HG02571 (cell line): ENCODE measurements at regions not wholly inside any gene's neighbourhood (a gene's known extent, or its start where the extent isn't known, plus 50 kb on each side); places are given as distances from the start of the nearest gene placed in this dataset.
"Not testable (repeated sequence)": the region's sequence is repeated elsewhere in the genome, so short reads cannot be mapped to it uniquely, and the experiment has no call there.

ENCODE experiments used
- ATAC-seq: cut with Tn5 transposase; IDR thresholded peaks from one replicate; pipeline ENCODE4 v1.9.1; 2021; ENCODE audit warnings: mild to moderate bottlenecking, moderate library complexity; ENCODE audit not compliant: unreplicated experiment

DNA sequence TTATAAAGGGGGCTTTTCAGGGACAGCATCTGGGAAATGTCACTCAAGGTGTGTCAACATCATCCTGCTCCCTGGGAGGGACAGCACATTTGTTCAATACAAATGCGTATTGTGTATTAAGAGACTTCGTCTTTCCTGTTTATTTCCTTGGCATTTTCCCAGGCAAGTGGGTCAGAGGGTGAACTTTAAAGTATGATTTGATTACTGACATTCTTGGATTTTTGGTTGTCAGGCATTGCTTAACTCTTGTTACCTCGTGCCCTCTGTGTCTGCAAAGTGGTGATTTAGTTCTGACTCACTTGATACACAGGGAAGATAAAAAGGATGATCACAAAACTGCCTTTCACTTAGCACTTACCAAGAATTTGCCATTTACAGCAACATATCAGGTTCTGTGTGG, 292.7 kb downstream of the SUCLA2 start:
- no peak for ATAC-seq

DNA sequence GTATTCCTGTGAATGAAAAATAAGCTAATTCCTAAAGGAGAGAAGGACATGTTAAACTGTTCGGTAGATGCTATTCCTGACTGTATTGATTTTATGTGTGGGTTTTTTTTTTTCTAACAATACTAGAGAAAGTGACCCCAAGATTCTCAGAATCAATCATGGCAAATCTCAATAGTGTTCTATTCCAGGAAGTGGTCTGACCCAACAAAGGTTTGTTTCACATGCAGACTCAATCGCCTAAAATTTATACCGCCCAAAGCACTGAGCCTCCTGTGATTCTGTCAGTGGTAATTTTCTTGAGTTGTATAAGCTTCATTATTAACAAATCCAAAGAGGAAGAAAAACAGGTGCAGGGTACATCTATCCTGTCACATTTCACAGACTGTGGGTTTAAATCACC, 293.7 kb downstream of the SUCLA2 start:
- ATAC-seq = no peak

DNA sequence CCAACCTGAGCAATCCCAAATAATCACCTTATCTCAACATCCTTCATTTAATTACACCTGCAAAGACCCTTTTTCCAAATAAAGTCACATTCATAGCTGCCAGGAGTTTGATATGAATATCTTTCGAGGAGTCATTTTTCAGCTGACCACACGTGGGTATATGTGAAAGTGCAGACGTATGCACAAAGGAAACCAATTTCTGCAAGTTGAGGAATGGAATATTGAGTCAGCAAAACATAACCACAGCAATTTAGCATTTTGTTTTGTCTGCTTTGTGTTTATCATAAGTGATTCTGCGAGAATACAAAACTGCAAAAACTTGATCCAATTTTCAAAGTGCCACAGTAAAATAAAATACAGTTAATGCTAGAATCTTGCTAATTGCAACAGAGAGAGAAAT, 295.9 kb downstream of the SUCLA2 start:
- ATAC-seq = no peak

GRCh38 chr13:47696674-47697073, 304.4 kb downstream of the SUCLA2 start:
- no peak for ATAC-seq

DNA sequence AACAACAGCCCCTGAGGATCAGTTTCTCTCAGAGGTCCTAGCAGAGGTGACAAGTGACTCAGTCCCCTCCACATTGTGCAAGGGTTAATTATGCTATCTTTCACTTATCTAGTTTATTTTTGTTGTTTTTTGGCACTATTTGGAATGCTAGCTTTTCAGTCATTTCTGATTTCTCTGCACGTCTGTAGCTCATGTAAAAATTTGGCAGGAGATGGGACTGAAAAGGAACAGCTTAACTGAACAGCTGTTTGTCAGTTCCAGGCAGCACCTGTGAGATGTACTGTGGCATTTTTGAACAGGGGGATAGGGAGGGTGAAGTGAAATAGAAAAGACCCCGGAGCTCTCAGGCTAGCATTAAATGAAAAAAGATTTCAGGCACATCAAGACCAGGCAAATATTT, 313.5 kb downstream of the SUCLA2 start:
- no peak for ATAC-seq

DNA sequence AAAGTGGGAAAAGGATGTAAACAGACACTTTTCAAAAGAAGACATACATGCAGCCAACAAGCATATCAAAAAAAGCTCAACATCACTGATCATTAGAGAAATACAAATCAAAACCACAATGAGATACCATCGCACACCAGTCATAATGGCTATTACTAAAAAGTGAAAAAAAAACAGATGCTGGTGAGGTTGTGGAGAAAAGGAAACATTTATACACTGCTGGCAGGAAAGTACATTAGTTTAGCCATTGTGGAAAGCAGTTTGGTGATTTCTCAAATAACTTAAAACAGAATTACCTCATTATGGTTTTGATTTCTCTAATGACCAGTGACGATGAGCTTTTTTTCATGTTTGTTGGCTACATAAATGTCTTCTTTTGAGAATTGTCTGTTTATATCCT, 315.9 kb downstream of the SUCLA2 start:
- ATAC-seq = not testable (repeated sequence)

GRCh38 chr13:47680748-47681147, 320.3 kb downstream of the SUCLA2 start:
- ATAC-seq = no peak

DNA sequence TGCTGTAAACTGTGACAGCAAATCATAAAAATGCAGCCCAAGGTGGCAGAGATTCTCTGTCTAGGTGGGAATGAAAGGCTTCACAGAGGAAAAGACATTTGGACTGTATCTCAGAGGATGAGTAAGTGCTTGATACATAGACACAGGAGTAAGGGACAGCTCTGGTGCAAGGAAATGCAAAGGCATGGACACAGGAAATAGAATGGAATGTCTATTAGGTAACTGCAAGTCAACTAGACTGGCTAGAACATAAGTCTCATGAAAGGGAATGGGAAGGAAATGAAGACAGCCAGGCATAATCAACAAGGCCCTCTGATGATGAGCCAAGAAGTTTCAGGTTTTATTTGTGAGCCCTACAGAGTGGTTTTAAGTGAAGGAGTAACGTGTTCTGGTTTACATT, 321.7 kb downstream of the SUCLA2 start:
- ATAC-seq = no peak

- no peak for ATAC-seq
Measured at GRCh38 chr13:47678201-47678968, 322.7 kb downstream of the SUCLA2 start.

- ATAC-seq = no peak
Measured at GRCh38 chr13:47675871-47676270, 325.2 kb downstream of the SUCLA2 start.

GRCh38 chr13:47673009-47673850, 327.8 kb downstream of the SUCLA2 start:
- no peak for ATAC-seq

DNA sequence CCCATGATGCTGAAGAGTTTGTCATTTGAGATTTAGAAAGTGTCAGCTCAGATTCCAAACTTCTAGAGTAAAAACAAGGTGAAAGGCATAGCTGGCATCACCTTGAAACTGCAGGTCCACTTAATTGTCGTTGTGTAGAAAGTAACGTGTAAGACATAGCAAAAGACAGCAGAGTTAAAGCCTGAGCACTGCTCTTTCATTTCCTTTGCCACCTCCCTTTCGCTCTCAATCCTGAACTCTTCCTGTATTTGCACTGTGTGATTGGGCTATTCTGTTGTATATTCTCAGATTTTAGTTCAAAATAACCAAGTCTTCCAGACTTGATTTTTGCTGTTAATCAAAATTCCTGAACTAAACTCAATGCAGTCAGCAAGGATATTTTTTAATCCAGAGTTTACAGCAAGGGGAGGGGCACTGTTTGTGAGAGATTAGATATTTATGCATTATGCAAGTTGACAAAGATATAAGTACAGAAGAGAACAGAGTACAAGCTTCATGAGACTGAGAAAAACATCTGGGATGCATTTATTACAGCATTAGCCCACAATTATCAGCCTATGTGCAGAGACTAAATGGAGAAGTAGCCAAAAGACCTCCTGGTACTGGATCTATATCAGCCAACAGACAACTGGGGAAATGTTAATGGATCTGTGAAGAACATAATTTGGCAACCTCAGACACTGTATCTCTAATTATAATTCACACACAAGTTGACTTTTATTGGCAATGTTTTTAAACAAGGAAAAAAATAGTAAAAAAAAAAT, 328.6 kb downstream of the SUCLA2 start:
- no peak for ATAC-seq

DNA sequence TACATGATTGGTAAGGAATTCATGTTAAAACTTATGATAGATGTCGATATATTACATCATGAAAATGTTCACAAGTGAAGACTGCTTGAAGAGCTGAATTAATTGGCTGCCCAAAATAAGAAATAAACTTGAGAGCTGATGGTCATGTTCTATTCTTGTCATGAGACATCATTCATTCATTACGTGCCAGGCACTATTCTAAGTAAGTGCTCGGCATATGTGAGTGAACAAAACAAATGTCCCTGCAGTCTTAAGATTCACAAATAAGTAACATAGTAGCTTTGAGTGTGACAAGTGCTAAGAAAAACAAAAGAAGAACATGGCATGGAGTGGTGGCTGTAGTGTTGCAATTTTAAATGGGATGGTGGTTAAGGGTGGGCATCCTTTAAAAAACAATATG, 329.3 kb downstream of the SUCLA2 start:
- no peak for ATAC-seq

GRCh38 chr13:47665043-47665442, 336.0 kb downstream of the SUCLA2 start:
- ATAC-seq = no peak

- ATAC-seq = no peak
Measured at GRCh38 chr13:47661076-47661475, 340.0 kb downstream of the SUCLA2 start.

DNA sequence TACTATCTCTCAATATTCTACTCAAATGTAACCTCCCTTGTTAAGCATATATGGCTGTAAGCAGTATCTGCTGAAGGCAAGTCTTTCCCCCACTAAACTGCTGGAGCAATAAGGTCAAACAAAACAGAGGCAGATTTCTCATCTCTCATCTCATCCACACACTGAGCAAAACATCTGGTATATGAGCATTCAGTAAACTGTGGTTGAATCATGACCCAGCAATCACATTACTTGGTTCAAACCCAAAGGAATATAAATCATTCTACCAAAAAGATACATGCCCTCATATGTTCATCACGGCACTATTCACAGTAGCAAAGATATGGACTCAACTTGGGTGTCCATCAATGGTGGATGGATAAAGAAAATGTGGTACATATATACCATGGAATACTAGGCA, 344.4 kb downstream of the SUCLA2 start:
- no peak for ATAC-seq

DNA sequence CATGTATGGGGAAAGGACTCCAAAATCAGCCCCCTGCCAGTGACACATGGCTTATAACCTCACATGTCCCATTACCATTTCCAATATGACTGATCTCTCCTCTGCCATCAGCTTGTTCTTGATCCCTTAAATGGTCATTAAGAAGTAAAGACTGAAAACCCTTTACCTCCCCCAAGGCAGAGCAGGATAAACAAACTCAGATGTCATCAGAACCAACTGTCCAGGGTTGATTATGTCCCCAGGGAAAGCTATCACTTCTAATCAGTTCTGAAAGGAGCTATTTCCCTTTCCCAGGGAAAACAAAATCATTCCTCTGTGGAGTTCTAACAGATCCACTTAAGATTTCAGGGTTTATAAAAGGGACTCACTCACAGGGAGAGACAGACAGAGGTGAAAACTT, 350.9 kb downstream of the SUCLA2 start:
- ATAC-seq = no peak

- no peak for ATAC-seq
Measured at GRCh38 chr13:47647001-47647400, 354.1 kb downstream of the SUCLA2 start.

- no peak for ATAC-seq
Measured at GRCh38 chr13:47646298-47646697, 354.8 kb downstream of the SUCLA2 start.

- no peak for ATAC-seq
Measured at GRCh38 chr13:47639738-47640447, 361.2 kb downstream of the SUCLA2 start.

- ATAC-seq = no peak
Measured at GRCh38 chr13:47638627-47639026, 362.4 kb downstream of the SUCLA2 start.
